OCI-LY7 (cell line): ENCODE measurements at regions not wholly inside any gene's neighbourhood (a gene's known extent, or its start where the extent isn't known, plus 50 kb on each side); places are given as distances from the start of the nearest gene placed in this dataset.

ENCODE experiments used
- BruUV-seq: library from RNA; stranded (reverse); fragments of 400-500 nt; replicated peaks from 2 replicates; lab custom pipeline; 2021; lab: Mats Ljungman, UMichigan
- CTCF ChIA-PET: fragments of 300-600 bp; sonication (Branson Sonifier 250); formaldehyde crosslinking; loops from one replicate; lab custom pipeline; 2022; ENCODE audit warnings: antibody characterized with exemption; ENCODE audit not compliant: unreplicated experiment; lab: Charles Lee
- POLR2A ChIA-PET: fragments of 300-600 bp; sonication (Branson Sonifier 250); formaldehyde crosslinking; loops from one replicate; lab custom pipeline; 2022; ENCODE audit warnings: antibody characterized with exemption; lab: Charles Lee
- DNase-seq: peaks from one replicate; pipeline ENCODE4 v3.0.0-alpha.2; 2015; ENCODE audit warnings: low spot score
- H2AFZ ChIP-seq: fragments of 200-600 bp; sonication (generic), shearing (Covaris generic); 2 replicates; pipeline ENCODE4 v1.6.1; 2014; ENCODE audit warnings: mild to moderate bottlenecking, antibody characterized with exemption, low read length, moderate library complexity
- H3K27ac ChIP-seq: fragments of 200-600 bp; sonication (generic); 2 replicates; pipeline ENCODE4 v1.5.1; 2014; ENCODE audit warnings: mixed run types, low read depth, mild to moderate bottlenecking, moderate library complexity, low read length, inconsistent platforms; ENCODE audit not compliant: poor library complexity, severe bottlenecking
- H3K36me3 ChIP-seq: fragments of 200-600 bp; sonication (generic); 2 replicates; pipeline ENCODE4 v1.6.1; 2014; ENCODE audit warnings: mild to moderate bottlenecking, antibody characterized with exemption, low read length, moderate library complexity, mixed read lengths; ENCODE audit not compliant: insufficient read depth
- H3K4me1 ChIP-seq: fragments of 200-600 bp; sonication (generic); 2 replicates; pipeline ENCODE4 v1.5.1; 2014; ENCODE audit warnings: mild to moderate bottlenecking, low read length; ENCODE audit not compliant: insufficient read depth, poor library complexity, severe bottlenecking
- H3K4me2 ChIP-seq: fragments of 200-600 bp; sonication (generic); 2 replicates; pipeline ENCODE4 v1.6.1; 2014; ENCODE audit warnings: mild to moderate bottlenecking, low read length
- H3K4me3 ChIP-seq: fragments of 200-600 bp; sonication (generic); 2 replicates; pipeline ENCODE4 v1.5.1; 2014; ENCODE audit warnings: mild to moderate bottlenecking, low read depth, low read length; ENCODE audit not compliant: poor library complexity, severe bottlenecking
- H3K79me2 ChIP-seq: fragments of 200-600 bp; sonication (generic); 2 replicates; pipeline ENCODE4 v1.6.1; 2016; ENCODE audit warnings: low read depth, mild to moderate bottlenecking, low read length, moderate library complexity, mixed read lengths; ENCODE audit not compliant: insufficient read depth
- H3K9me2 ChIP-seq: fragments of 200-600 bp; sonication (generic); 2 replicates; pipeline ENCODE4 v1.6.1; 2016; ENCODE audit warnings: mild to moderate bottlenecking, low read length, mixed read lengths; ENCODE audit not compliant: insufficient read depth
- H3K9me3 ChIP-seq: fragments of 200-600 bp; sonication (generic); 2 replicates; pipeline ENCODE4 v1.6.1; 2014; ENCODE audit warnings: mild to moderate bottlenecking, mixed run types, low read length, mixed read lengths
- H4K20me1 ChIP-seq: fragments of 200-600 bp; sonication (generic); 2 replicates; pipeline ENCODE4 v1.6.1; 2014; ENCODE audit warnings: mild to moderate bottlenecking, antibody characterized with exemption, low read length, moderate library complexity, mixed read lengths; ENCODE audit not compliant: insufficient read depth
- CTCF ChIP-seq: fragments of 200-600 bp; sonication (generic); conservative IDR thresholded peaks from 2 replicates; pipeline ENCODE4 v1.5.1; 2014; ENCODE audit warnings: mild to moderate bottlenecking, antibody characterized with exemption, low read length, moderate library complexity, mixed read lengths
- EZH2phosphoT487 ChIP-seq: fragments of 200-600 bp; sonication (generic); IDR thresholded peaks from 2 replicates; pipeline ENCODE4 v1.6.1; 2018; ENCODE audit warnings: low read depth, borderline replicate concordance, mild to moderate bottlenecking, mixed run types, antibody characterized with exemption, low read length, moderate library complexity, mixed read lengths
- intact Hi-C: fragments of 100-400 bp; cut with micrococcal nuclease; formaldehyde crosslinking; loops from one replicate; pipeline ENCODE4 v1.10.0; 2022; ENCODE audit not compliant: unreplicated experiment

GRCh38 chr1:172882791-172883386, 167.9 kb downstream of the TNFSF18 start:
- POLR2A ChIA-PET = interaction anchor here (0.9 to 1.3 kb wide), 2 partner anchors 10 to 23 kb away, joined by 3 to 5 read pairs; no protein-coding TSS in a partner anchor
- Histone ChIP-seq H3K36me3 (no peaks in the 10 kb centered on the region), H3K79me2 (no peaks in the 10 kb centered on the region), H3K4me1 (peaks cover 8% of the 10 kb centered on the region), H4K20me1 (no peaks in the 10 kb centered on the region), H3K4me3 (no peak overlapping the region), H3K9me3 (no peaks in the 10 kb centered on the region), H3K4me2 (no peak overlapping the region), H3K9me2 (no peaks in the 10 kb centered on the region), H3K27ac (no peak overlapping the region), H2AFZ (no peak overlapping the region)
- TF ChIP-seq EZH2phosphoT487 = no peak
- no peak for TF ChIP-seq CTCF
- intact Hi-C loops = no loop called here
- CTCF ChIA-PET = interaction anchor here (0.6 kb wide), 1 partner anchor 373 kb away, joined by 3 read pairs; no protein-coding TSS in a partner anchor
- no TSS peak for BruUV-seq
- DNase-seq = no peak

- no peak for TF ChIP-seq EZH2phosphoT487
- no peak for TF ChIP-seq CTCF
- H3K36me3 ChIP-seq = no peaks in the 10 kb centered on the region
- no peak overlapping the region for H3K4me3 ChIP-seq
- no peaks in the 10 kb centered on the region for H3K9me3 ChIP-seq
- peak overlapping the region; percentile 25; the same call in 1 of the 2 replicates for H3K4me2 ChIP-seq
- peak overlapping the region; percentile 74 for H2AFZ ChIP-seq
- BruUV-seq = no TSS peak
- no peak for DNase-seq
- H3K4me1 ChIP-seq = peaks cover 8% of the 10 kb centered on the region
- ChIA-PET POLR2A (no interaction called here), CTCF (no interaction called here)
- H3K9me2 ChIP-seq = no peaks in the 10 kb centered on the region
- H3K79me2 ChIP-seq = no peaks in the 10 kb centered on the region
- no peak overlapping the region for H3K27ac ChIP-seq
- H4K20me1 ChIP-seq = no peaks in the 10 kb centered on the region
- intact Hi-C loops = no loop called here
Observed at GRCh38 chr1:172883387-172883791, 167.4 kb downstream of the TNFSF18 start.

GRCh38 chr1:172883844-172884243, 166.9 kb downstream of the TNFSF18 start:
- peak overlapping the region; percentile 74 for H2AFZ ChIP-seq
- DNase-seq = no peak

More at GRCh38 chr1:172883844-172884243, 166.9 kb downstream of the TNFSF18 start:
- Histone ChIP-seq H3K9me3 (no peaks in the 10 kb centered on the region), H3K27ac (no peak overlapping the region), H3K9me2 (no peaks in the 10 kb centered on the region), H3K79me2 (no peaks in the 10 kb centered on the region), H4K20me1 (no peaks in the 10 kb centered on the region), H3K4me2 (peak overlapping the region; percentile 25; the same call in 1 of the 2 replicates), H3K36me3 (no peaks in the 10 kb centered on the region), H3K4me1 (peaks cover 8% of the 10 kb centered on the region), H3K4me3 (no peak overlapping the region)
- intact Hi-C loops = no loop called here
- no TSS peak for BruUV-seq
- ChIA-PET POLR2A (no interaction called here), CTCF (no interaction called here)
- TF ChIP-seq EZH2phosphoT487 = no peak
